K562 (cell line): ENCODE measurements at regions not wholly inside any gene's neighbourhood (a gene's known extent, or its start where the extent isn't known, plus 50 kb on each side); places are given as distances from the start of the nearest gene placed in this dataset.

Experiments used
- ATAC-seq: fragments of 200-7000 bp; cut with Tn5 transposase; 3 replicates; pipeline ENCODE4 v1.9.1; 2020; ENCODE audit warnings: moderate library complexity
- BruUV-seq: library from RNA; stranded (reverse); fragments of 400-500 nt; replicated peaks from 2 replicates; lab custom pipeline; 2021; lab: Mats Ljungman, UMichigan
- CTCF ChIA-PET: fragments of 300-600 bp; formaldehyde crosslinking; extraction: SDS; loops from one replicate; lab custom pipeline; 2021; ENCODE audit warnings: low intra/inter-chr PET ratio; lab: Yijun Ruan, JAX
- POLR2A ChIA-PET: fragments of 300-600, 350-650 bp; sonication (Branson Sonifier 250); formaldehyde crosslinking; extraction: SDS; loops from one replicate; lab custom pipeline; 2021; ENCODE audit warnings: antibody characterized with exemption, inconsistent platforms; lab: Yijun Ruan, JAX
- DNase-seq, 4 experiments: peaks; one replicate each; pipeline versions ENCODE4 v3.0.0 to v3.0.0-alpha.2; 2011 to 2018; ENCODE audit warnings: low spot score in 3 of 4, mixed read lengths in 3 of 4; ENCODE audit errors: extremely low read depth in 1 of 4
- FAIRE-seq: peaks from 2 replicates; lab custom pipeline; 2011; peaks lifted over from hg19 to GRCh38; lab: Jason Lieb, UNC
- H2AFZ ChIP-seq: 2 replicates; pipeline ENCODE4 v1.6.0; 2011; ENCODE audit warnings: low read depth, low read length, control low read depth, inconsistent platforms
- H3K27ac ChIP-seq: fragments of 200-600 bp; 3 replicates; pipeline ENCODE4 v1.8.0; 2011; ENCODE audit warnings: low read depth, mild to moderate bottlenecking, control low read depth, inconsistent platforms, low read length, moderate library complexity, mixed read lengths; ENCODE audit errors: extremely low read depth
- H3K27me3 ChIP-seq, 2 experiments: fragments of 300-600 bp in 1 of 2; 2 replicates in 1 of 2; 3 replicates in 1 of 2; pipeline versions ENCODE4 v1.6.0 to v1.8.0; 2011; ENCODE audit warnings: inconsistent platforms in 2 of 2, low read length in 2 of 2, mild to moderate bottlenecking in 1 of 2, mixed read lengths in 1 of 2, moderate library complexity in 1 of 2; ENCODE audit not compliant: control insufficient read depth in 2 of 2, insufficient read depth in 2 of 2
- H3K36me3 ChIP-seq: fragments of 300-600 bp; 3 replicates; pipeline ENCODE4 v1.8.0; 2011; ENCODE audit warnings: mild to moderate bottlenecking, low read length, inconsistent platforms; ENCODE audit not compliant: control insufficient read depth, insufficient read depth
- H3K4me1 ChIP-seq, 2 experiments: fragments of 200-600 bp in 1 of 2; replicated peaks in 1 of 2; 2 replicates in 1 of 2; 3 replicates in 1 of 2; pipeline versions ENCODE4 v1.5.1 to v1.8.0; 2011; ENCODE audit warnings: inconsistent platforms in 2 of 2, low read length in 2 of 2, mild to moderate bottlenecking in 1 of 2, mixed read lengths in 1 of 2, moderate library complexity in 1 of 2; ENCODE audit not compliant: control insufficient read depth in 2 of 2, insufficient read depth in 2 of 2
- H3K4me2 ChIP-seq: 2 replicates; pipeline ENCODE4 v1.6.1; 2011; ENCODE audit warnings: low read length, control low read depth, inconsistent platforms, mixed read lengths; ENCODE audit not compliant: insufficient read depth
- H3K4me3 ChIP-seq: fragments of 200-600 bp; sonication (generic), shearing (Covaris generic); 2 replicates; pipeline ENCODE4 v1.5.1; 2016; ENCODE audit warnings: control low read depth, inconsistent platforms
- H3K79me2 ChIP-seq: fragments of 200-600 bp; 3 replicates; pipeline ENCODE4 v1.8.0; 2011; ENCODE audit warnings: low read length, inconsistent platforms; ENCODE audit not compliant: control insufficient read depth, insufficient read depth
- H3K9ac ChIP-seq, 2 experiments: 2 replicates each; pipeline versions ENCODE4 v1.6.0 to v1.6.1; 2011; ENCODE audit warnings: low read depth in 2 of 2, low read length in 2 of 2, control low read depth in 1 of 2, inconsistent platforms in 1 of 2, mild to moderate bottlenecking in 1 of 2, mixed read lengths in 1 of 2; ENCODE audit not compliant: insufficient read depth in 1 of 2
- H3K9me1 ChIP-seq: one replicate; pipeline ENCODE4 v1.6.0; 2011; ENCODE audit warnings: inconsistent platforms, mild to moderate bottlenecking, low read length, moderate library complexity; ENCODE audit not compliant: control insufficient read depth, insufficient read depth
- H3K9me3 ChIP-seq: replicated peaks from 2 replicates; pipeline ENCODE4 v1.5.1; 2011; ENCODE audit warnings: low read depth, low read length, inconsistent platforms; ENCODE audit not compliant: control insufficient read depth, insufficient read depth
- H4K20me1 ChIP-seq: replicated peaks from 2 replicates; pipeline ENCODE4 v1.6.1; 2011; ENCODE audit warnings: low read length, inconsistent platforms, mixed read lengths; ENCODE audit not compliant: control insufficient read depth, insufficient read depth
- BRD4 ChIP-seq: fragments of 200-600 bp; sonication (generic); IDR thresholded peaks from 2 replicates; pipeline ENCODE4 v1.6.1; 2017; ENCODE audit warnings: inconsistent platforms
- FOXA3 ChIP-seq, 2 experiments: fragments of 450-650 bp in 1 of 2; sonication (generic) in 1 of 2; formaldehyde crosslinking; IDR thresholded peaks in 1 of 2; conservative IDR thresholded peaks in 1 of 2; 2 replicates each; pipeline versions ENCODE4 v1.4.0 to v1.8.0; 2020 to 2022; ENCODE audit warnings: mild to moderate bottlenecking in 2 of 2, missing genetic modification reagents in 1 of 2
- GATAD2A ChIP-seq: fragments of 450-650 bp; IDR thresholded peaks from 2 replicates; pipeline ENCODE4 v1.6.1; 2017
- GTF2F1 ChIP-seq: IDR thresholded peaks from 2 replicates; pipeline ENCODE4 v1.6.1; 2011; ENCODE audit warnings: low read depth, low read length, improper control_type of control experiment
- MAFG ChIP-seq: fragments of 450-650 bp; conservative IDR thresholded peaks from 2 replicates; pipeline ENCODE4 v1.6.1; 2016; ENCODE audit warnings: missing genetic modification characterization, missing compliant biosample characterization
- PRPF4 ChIP-seq: fragments of 200-400 bp; formaldehyde crosslinking; IDR thresholded peaks from one replicate; pipeline ENCODE4 v1.6.1; 2017; ENCODE audit warnings: low read length, low read depth, mild to moderate bottlenecking; ENCODE audit not compliant: insufficient read depth, poor library complexity, severe bottlenecking
- SAFB ChIP-seq: fragments of 200-400 bp; formaldehyde crosslinking; IDR thresholded peaks from 2 replicates; pipeline ENCODE4 v1.6.1; 2017; ENCODE audit warnings: low read depth, low read length, borderline replicate concordance
- SMC3 ChIP-seq: conservative IDR thresholded peaks from 2 replicates; pipeline ENCODE4 v1.6.1; 2011; ENCODE audit warnings: low read depth, low read length, improper control_type of control experiment; ENCODE audit not compliant: insufficient read depth
- TRIM24 ChIP-seq, 2 experiments: fragments of 450-650 bp; IDR thresholded peaks; 2 replicates each; pipeline ENCODE4 v1.6.1; 2016
- UBTF ChIP-seq, 2 experiments: IDR thresholded peaks; 2 replicates each; pipeline ENCODE4 v1.6.1; 2012; ENCODE audit warnings: improper control_type of control experiment in 2 of 2, low read depth in 2 of 2, low read length in 2 of 2, borderline replicate concordance in 1 of 2
- ZNF175 ChIP-seq: fragments of 200-800 bp; sonication (Bioruptor generic); IDR thresholded peaks from 2 replicates; pipeline ENCODE4 v1.6.1; 2016; ENCODE audit warnings: low read depth, mild to moderate bottlenecking, missing genetic modification characterization, missing compliant biosample characterization
- ZNF197 ChIP-seq: fragments of 200-800 bp; sonication (Bioruptor generic); IDR thresholded peaks from 2 replicates; pipeline ENCODE4 v1.6.1; 2016; ENCODE audit warnings: low read depth, missing genetic modification characterization, missing compliant biosample characterization
- WGBS: fragments of 100-300 bp; shearing (Covaris generic); methylation state at CpG from one replicate; pipeline ENCODE4 v1.1.6; 2016; ENCODE audit warnings: low coverage, mixed read lengths; ENCODE audit not compliant: insufficient coverage; ENCODE audit errors: missing lambda C conversion rate; 5-methylcytosine and 5-hydroxymethylcytosine counted together
- in situ Hi-C: fragments of 300-500 bp; cut with MboI; formaldehyde crosslinking; loops from 4 replicates; pipeline ENCODE4 v1.15.0; 2018; ENCODE audit warnings: inconsistent platforms, mixed read lengths
- intact Hi-C: fragments of 100-400 bp; cut with micrococcal nuclease; formaldehyde crosslinking; loops from 2 replicates; pipeline ENCODE4 v1.14.2; 2022
- TF ChIP-seq, protein P1 (sequence below): fragments of 250-450 bp; sonication (Bioruptor Pico); IDR thresholded peaks from 2 replicates; pipeline ENCODE4 v1.5.0; 2021
- TF ChIP-seq, protein P2 (sequence below): IDR thresholded peaks from 3 replicates; pipeline ENCODE4 v1.6.1; 2011; ENCODE audit warnings: borderline replicate concordance, mild to moderate bottlenecking, moderate library complexity; ENCODE audit not compliant: insufficient read length; ENCODE audit errors: extremely low read depth

DNA sequence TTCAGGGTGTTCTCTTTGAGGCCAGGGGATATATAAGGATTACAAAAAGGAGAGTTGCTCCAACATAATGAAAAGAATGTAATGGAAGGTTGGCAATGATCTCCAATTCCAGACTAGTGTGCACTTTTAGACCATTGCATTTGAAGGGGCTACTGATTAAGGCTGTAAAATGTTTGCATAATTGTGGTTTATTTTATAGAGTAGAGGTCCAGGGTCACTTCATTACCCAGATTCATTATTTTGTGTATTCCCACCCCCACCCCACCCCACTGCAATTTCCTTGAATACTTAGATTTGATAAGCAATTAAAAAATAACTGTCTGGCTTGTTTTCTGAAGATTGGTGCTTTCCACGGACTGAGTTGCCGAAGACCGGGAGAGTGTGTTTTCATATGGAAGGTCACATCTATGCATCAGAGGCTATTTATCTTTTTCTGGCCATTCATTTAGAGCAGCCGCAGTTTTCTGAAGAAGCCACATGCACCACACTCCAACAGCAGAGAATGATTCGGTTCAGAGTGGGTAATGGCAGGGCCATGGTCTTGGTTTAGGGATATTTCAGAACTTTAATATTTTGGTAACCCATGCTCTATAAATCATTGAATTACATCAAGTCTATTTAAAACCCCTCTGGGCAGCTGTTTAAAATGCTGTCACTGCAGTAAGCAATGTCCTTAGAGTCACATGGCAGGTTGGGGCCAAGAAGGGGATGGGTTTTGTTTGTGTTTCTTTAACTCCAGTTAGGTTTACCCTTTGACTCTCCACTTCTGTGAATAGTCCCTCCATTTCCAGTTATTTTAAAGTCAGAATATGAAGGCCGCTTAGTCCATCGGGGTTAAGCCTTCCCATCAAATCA lies 94.6 kb downstream of the TMEM30B start:
- CTCF ChIA-PET = no interaction called here
- no peaks in the 10 kb centered on the region for H3K79me2 ChIP-seq
- TF ChIP-seq GTF2F1 (no peak), GATAD2A (no peak), PRPF4 (no peak), ZNF175 (no peak), TRIM24 (IDR thresholded peaks at IDR 0.05) (no peak), FOXA3 (CRISPR knock-in tag; conservative IDR thresholded peaks at IDR 0.05 in 1 of 2, IDR thresholded peaks at IDR 0.05 in 1 of 2) (no peak), SAFB (no peak), UBTF (IDR thresholded peaks at IDR 0.05; ENCODE audit: borderline replicate concordance in 1 of 2, low read depth in 2 of 2, low read length in 2 of 2) (no peak), BRD4 (no peak), SMC3 (no peak), ZNF197 (CRISPR knock-in tag) (no peak), MAFG (tag) (no peak)
- TF ChIP-seq, protein P1, sequence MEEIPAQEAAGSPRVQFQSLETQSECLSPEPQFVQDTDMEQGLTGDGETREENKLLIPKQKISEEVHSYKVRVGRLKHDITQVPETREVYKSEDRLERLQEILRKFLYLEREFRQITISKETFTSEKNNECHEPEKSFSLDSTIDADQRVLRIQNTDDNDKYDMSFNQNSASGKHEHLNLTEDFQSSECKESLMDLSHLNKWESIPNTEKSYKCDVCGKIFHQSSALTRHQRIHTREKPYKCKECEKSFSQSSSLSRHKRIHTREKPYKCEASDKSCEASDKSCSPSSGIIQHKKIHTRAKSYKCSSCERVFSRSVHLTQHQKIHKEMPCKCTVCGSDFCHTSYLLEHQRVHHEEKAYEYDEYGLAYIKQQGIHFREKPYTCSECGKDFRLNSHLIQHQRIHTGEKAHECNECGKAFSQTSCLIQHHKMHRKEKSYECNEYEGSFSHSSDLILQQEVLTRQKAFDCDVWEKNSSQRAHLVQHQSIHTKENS = no peak
- TF ChIP-seq, protein P2, sequence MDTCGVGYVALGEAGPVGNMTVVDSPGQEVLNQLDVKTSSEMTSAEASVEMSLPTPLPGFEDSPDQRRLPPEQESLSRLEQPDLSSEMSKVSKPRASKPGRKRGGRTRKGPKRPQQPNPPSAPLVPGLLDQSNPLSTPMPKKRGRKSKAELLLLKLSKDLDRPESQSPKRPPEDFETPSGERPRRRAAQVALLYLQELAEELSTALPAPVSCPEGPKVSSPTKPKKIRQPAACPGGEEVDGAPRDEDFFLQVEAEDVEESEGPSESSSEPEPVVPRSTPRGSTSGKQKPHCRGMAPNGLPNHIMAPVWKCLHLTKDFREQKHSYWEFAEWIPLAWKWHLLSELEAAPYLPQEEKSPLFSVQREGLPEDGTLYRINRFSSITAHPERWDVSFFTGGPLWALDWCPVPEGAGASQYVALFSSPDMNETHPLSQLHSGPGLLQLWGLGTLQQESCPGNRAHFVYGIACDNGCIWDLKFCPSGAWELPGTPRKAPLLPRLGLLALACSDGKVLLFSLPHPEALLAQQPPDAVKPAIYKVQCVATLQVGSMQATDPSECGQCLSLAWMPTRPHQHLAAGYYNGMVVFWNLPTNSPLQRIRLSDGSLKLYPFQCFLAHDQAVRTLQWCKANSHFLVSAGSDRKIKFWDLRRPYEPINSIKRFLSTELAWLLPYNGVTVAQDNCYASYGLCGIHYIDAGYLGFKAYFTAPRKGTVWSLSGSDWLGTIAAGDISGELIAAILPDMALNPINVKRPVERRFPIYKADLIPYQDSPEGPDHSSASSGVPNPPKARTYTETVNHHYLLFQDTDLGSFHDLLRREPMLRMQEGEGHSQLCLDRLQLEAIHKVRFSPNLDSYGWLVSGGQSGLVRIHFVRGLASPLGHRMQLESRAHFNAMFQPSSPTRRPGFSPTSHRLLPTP = no peak

More for the DNA sequence above, 94.6 kb downstream of the TMEM30B start:
- no peak for FAIRE-seq
- POLR2A ChIA-PET = no interaction called here
- no peak overlapping the region for H3K4me2 ChIP-seq
- H3K9me3 ChIP-seq = no peaks in the 10 kb centered on the region
- 3% methylated on average over 7 of the region's 7 CpGs for WGBS
- intact Hi-C loops (loop anchor here (10.0 kb wide), 1 partner anchor 152 kb away; no protein-coding TSS in a partner anchor), in situ Hi-C loops (no loop called here)
- no peaks in the 10 kb centered on the region for H3K36me3 ChIP-seq
- H4K20me1 ChIP-seq = no peaks in the 10 kb centered on the region; the same call in 1 of the 2 replicates
- no peak overlapping the region for H3K27ac ChIP-seq
- H3K4me3 ChIP-seq = no peak overlapping the region
- ATAC-seq = no peak
- no TSS peak for BruUV-seq
- H3K9me1 ChIP-seq = no peaks in the 10 kb centered on the region
- H3K9ac ChIP-seq = no peak overlapping the region
- H3K27me3 ChIP-seq = peaks cover 13 to 20% of the 10 kb centered on the region in 2 experiments; a peak in 4 of 5 replicates
- no peak for DNase-seq
- H2AFZ ChIP-seq = no peak overlapping the region
- H3K4me1 ChIP-seq = peaks cover 0 to 9% of the 10 kb centered on the region in 2 experiments; a peak in 2 of 5 replicates
